ENCODE measurements at regions not wholly inside any gene's neighbourhood (a gene's known extent, or its start where the extent isn't known, plus 50 kb on each side); places are given as distances from the start of the nearest gene placed in this dataset.

- TF ChIP-seq CTCF (IDR thresholded peaks at IDR 0.05; ENCODE audit: insufficient read depth, low read length): no peak
- no peak for TF ChIP-seq REST (IDR thresholded peaks at IDR 0.05; ENCODE audit: insufficient replicate concordance, low read depth)
- no peak for TF ChIP-seq SPI1 (IDR thresholded peaks at IDR 0.05; ENCODE audit: borderline replicate concordance, low read depth)
- no peak for TF ChIP-seq POLR2AphosphoS5 (IDR thresholded peaks at IDR 0.05; ENCODE audit: low read depth)
- no peak for TF ChIP-seq GABPA (IDR thresholded peaks at IDR 0.05; ENCODE audit: low read depth)
- Histone ChIP-seq H3K4me3 (replicated peaks; ENCODE audit: insufficient read depth, low read length) (no peak overlapping the region), H3K27me3 (ENCODE audit: insufficient read depth, poor library complexity, severe bottlenecking) (no peaks in the 10 kb centered on the region), H3K27ac (replicated peaks) (no peak overlapping the region)
- no peak for DNase-seq (ENCODE audit: low read depth in 1 of 2, low spot score in 1 of 2)
Measured at GRCh38 chr13:34320084-34320483, 502.1 kb downstream of the RFC3 start.

GRCh38 chr13:34322014-34322742 lies 504.2 kb downstream of the RFC3 start:
- Histone ChIP-seq H3K27me3 (ENCODE audit: insufficient read depth, poor library complexity, severe bottlenecking) (no peaks in the 10 kb centered on the region), H3K27ac (replicated peaks) (no peak overlapping the region), H3K4me3 (replicated peaks; ENCODE audit: insufficient read depth, low read length) (no peak overlapping the region)
- TF ChIP-seq CTCF (IDR thresholded peaks at IDR 0.05; ENCODE audit: insufficient read depth, low read length) (no peak), SPI1 (IDR thresholded peaks at IDR 0.05; ENCODE audit: borderline replicate concordance, low read depth) (no peak), REST (IDR thresholded peaks at IDR 0.05; ENCODE audit: insufficient replicate concordance, low read depth) (no peak), POLR2AphosphoS5 (IDR thresholded peaks at IDR 0.05; ENCODE audit: low read depth) (no peak), GABPA (IDR thresholded peaks at IDR 0.05; ENCODE audit: low read depth) (no peak)
- no peak for DNase-seq (ENCODE audit: low read depth in 1 of 2, low spot score in 1 of 2)

- DNase-seq (ENCODE audit: low read depth in 1 of 2, low spot score in 1 of 2): no peak
- H3K27ac ChIP-seq (replicated peaks): no peak overlapping the region
- no peaks in the 10 kb centered on the region for H3K27me3 ChIP-seq (ENCODE audit: insufficient read depth, poor library complexity, severe bottlenecking)
- TF ChIP-seq REST (IDR thresholded peaks at IDR 0.05; ENCODE audit: insufficient replicate concordance, low read depth): no peak
- no peak for TF ChIP-seq CTCF (IDR thresholded peaks at IDR 0.05; ENCODE audit: insufficient read depth, low read length)
- TF ChIP-seq GABPA (IDR thresholded peaks at IDR 0.05; ENCODE audit: low read depth): no peak
- no peak for TF ChIP-seq SPI1 (IDR thresholded peaks at IDR 0.05; ENCODE audit: borderline replicate concordance, low read depth)
- no peak for TF ChIP-seq POLR2AphosphoS5 (IDR thresholded peaks at IDR 0.05; ENCODE audit: low read depth)
- no peak overlapping the region for H3K4me3 ChIP-seq (replicated peaks; ENCODE audit: insufficient read depth, low read length)
Measured at GRCh38 chr13:34322743-34323074, 504.8 kb downstream of the RFC3 start.

All from HL-60 (cell line).